Activated T-cell treated with anti-CD3 and anti-CD28 coated beads for 1 hour (primary cell): ENCODE measurements at regions not wholly inside any gene's neighbourhood (a gene's known extent, or its start where the extent isn't known, plus 50 kb on each side); places are given as distances from the start of the nearest gene placed in this dataset.
"Not testable (repeated sequence)": the region's sequence is repeated elsewhere in the genome, so short reads cannot be mapped to it uniquely, and the experiment has no call there.

ENCODE experiments used
- DNase-seq: peaks from one replicate; pipeline ENCODE4 v3.0.0-alpha.2; 2020; ENCODE audit warnings: low read depth

GRCh38 chr2:198628596-198628995 is 824.2 kb downstream of the PLCL1 start:
- no peak for DNase-seq

GRCh38 chr2:198622986-198623730 is 818.8 kb downstream of the PLCL1 start:
- DNase-seq: no peak

- DNase-seq: no peak
These were observed 811.6 kb downstream of the PLCL1 start for GRCh38 chr2:198615972-198616371.

GRCh38 chr2:198611201-198611600 is 806.8 kb downstream of the PLCL1 start:
- DNase-seq: no peak

- no peak for DNase-seq
These were observed 800.2 kb downstream of the PLCL1 start for GRCh38 chr2:198604599-198604998.

GRCh38 chr2:198602986-198603385 is 798.6 kb downstream of the PLCL1 start:
- not testable (repeated sequence) for DNase-seq

- no peak for DNase-seq
These were observed 793.3 kb downstream of the PLCL1 start for GRCh38 chr2:198597648-198598047.

GRCh38 chr2:198596985-198597384 is 792.6 kb downstream of the PLCL1 start:
- DNase-seq: no peak

GRCh38 chr2:198595721-198596120 is 791.3 kb downstream of the PLCL1 start:
- DNase-seq: no peak

GRCh38 chr2:198591586-198591985 is 787.2 kb downstream of the PLCL1 start:
- DNase-seq: no peak

GRCh38 chr2:198587741-198588140 is 783.3 kb downstream of the PLCL1 start:
- no peak for DNase-seq

- DNase-seq: no peak
These were observed 782.8 kb downstream of the PLCL1 start for GRCh38 chr2:198587240-198587639.

- no peak for DNase-seq
These were observed 767.0 kb downstream of the PLCL1 start for GRCh38 chr2:198571393-198571792.

- no peak for DNase-seq
These were observed 753.8 kb downstream of the PLCL1 start for GRCh38 chr2:198558176-198558575.

GRCh38 chr2:198546122-198546521 is 741.7 kb downstream of the PLCL1 start:
- no peak for DNase-seq

GRCh38 chr2:198545411-198545810 is 741.0 kb downstream of the PLCL1 start:
- DNase-seq: no peak

GRCh38 chr2:198544461-198544860 is 740.1 kb downstream of the PLCL1 start:
- DNase-seq: no peak

- DNase-seq: no peak
These were observed 730.4 kb downstream of the PLCL1 start for GRCh38 chr2:198534756-198535155.

GRCh38 chr2:198525211-198525969 is 721.0 kb downstream of the PLCL1 start:
- no peak for DNase-seq

GRCh38 chr2:198523710-198524109 is 719.3 kb downstream of the PLCL1 start:
- no peak for DNase-seq

- no peak for DNase-seq
These were observed 714.5 kb downstream of the PLCL1 start for GRCh38 chr2:198518935-198519334.

- DNase-seq: no peak
These were observed 713.6 kb downstream of the PLCL1 start for GRCh38 chr2:198517976-198518375.

- not testable (repeated sequence) for DNase-seq
These were observed 704.2 kb downstream of the PLCL1 start for GRCh38 chr2:198508610-198509009.

GRCh38 chr2:198499539-198499938 is 695.1 kb downstream of the PLCL1 start:
- DNase-seq: no peak
